Natural killer cell (primary cell): ENCODE measurements at regions not wholly inside any gene's neighbourhood (a gene's known extent, or its start where the extent isn't known, plus 50 kb on each side); places are given as distances from the start of the nearest gene placed in this dataset.

Experiments used
- ATAC-seq, 3 donors: fragments of 150-1000 bp in 2 of 3; fragments of 200-7000 bp in 1 of 3; cut with Tn5 transposase; 1 replicate in 1 of 3; 2 replicates in 2 of 3; pipeline ENCODE4 v1.10.0; 2021; ENCODE audit warnings: mild to moderate bottlenecking in 2 of 3, moderate library complexity in 2 of 3
- DNase-seq, 2 donors: peaks; one replicate each; pipeline versions ENCODE4 v3.0.0 to v3.0.0-alpha.2; 2013 to 2021; ENCODE audit warnings: mixed read lengths in 1 of 2
- H3K27ac ChIP-seq: one replicate; pipeline ENCODE4 v1.5.1; 2013; ENCODE audit warnings: mild to moderate bottlenecking, low read length
- H3K27me3 ChIP-seq: one replicate; pipeline ENCODE4 v1.6.1; 2013; ENCODE audit warnings: low read length; ENCODE audit not compliant: control insufficient read depth, insufficient read depth
- H3K36me3 ChIP-seq: one replicate; pipeline ENCODE4 v1.6.1; 2013; ENCODE audit warnings: low read length; ENCODE audit not compliant: control insufficient read depth, insufficient read depth
- H3K4me1 ChIP-seq: one replicate; pipeline ENCODE4 v1.6.1; 2013; ENCODE audit warnings: low read length; ENCODE audit not compliant: control insufficient read depth, insufficient read depth
- H3K4me3 ChIP-seq: one replicate; pipeline ENCODE4 v1.5.1; 2013; ENCODE audit warnings: low read length
- H3K9me3 ChIP-seq: one replicate; pipeline ENCODE4 v1.6.1; 2013; ENCODE audit warnings: low read length; ENCODE audit not compliant: control insufficient read depth, insufficient read depth
- H3K27ac Mint-ChIP-seq, 2 donors: one replicate each; pipeline ENCODE4 v1.8.0; 2022; ENCODE audit warnings: mild to moderate bottlenecking in 2 of 2, mixed read lengths in 2 of 2, moderate library complexity in 1 of 2
- H3K27me3 Mint-ChIP-seq, 2 donors: one replicate each; pipeline ENCODE4 v1.8.0; 2022; ENCODE audit warnings: low read depth in 2 of 2, mixed read lengths in 2 of 2
- H3K36me3 Mint-ChIP-seq: one replicate; pipeline ENCODE4 v1.8.0; 2022; ENCODE audit warnings: mixed read lengths
- H3K4me1 Mint-ChIP-seq, 2 donors: one replicate each; pipeline ENCODE4 v1.8.0; 2022; ENCODE audit warnings: mixed read lengths in 2 of 2
- H3K4me3 Mint-ChIP-seq: one replicate; pipeline ENCODE4 v1.8.0; 2022; ENCODE audit warnings: mild to moderate bottlenecking, moderate library complexity, mixed read lengths
- H3K9me3 Mint-ChIP-seq, 2 donors: one replicate each; pipeline ENCODE4 v1.8.0; 2022; ENCODE audit warnings: mixed read lengths in 2 of 2
- CTCF ChIP-seq: fragments of 200-600 bp; IDR thresholded peaks from one replicate; pipeline ENCODE4 v1.8.0; 2022; ENCODE audit warnings: antibody characterized with exemption
- WGBS: methylation state at CpG from one replicate; pipeline ENCODE4 v1.1.7; 2013; ENCODE audit warnings: missing lambda C conversion rate; ENCODE audit not compliant: insufficient coverage; 5-methylcytosine and 5-hydroxymethylcytosine counted together
- intact Hi-C: fragments of 100-400 bp; cut with micrococcal nuclease; formaldehyde crosslinking; loops from one replicate; pipeline ENCODE4 v1.14.2; 2022

- Mint-ChIP-seq H3K9me3 (peaks cover 3 to 4% of the 10 kb centered on the region in 2 donors), H3K27ac (no peak overlapping the region), H3K4me1 (no peaks in the 10 kb centered on the region), H3K36me3 (no peaks in the 10 kb centered on the region), H3K4me3 (no peak overlapping the region), H3K27me3 (no peaks in the 10 kb centered on the region)
- no peaks in the 10 kb centered on the region for H3K36me3 ChIP-seq
- no peaks in the 10 kb centered on the region for H3K27me3 ChIP-seq
- no peak overlapping the region for H3K4me3 ChIP-seq
- H3K4me1 ChIP-seq = no peaks in the 10 kb centered on the region
- DNase-seq (no peak), ATAC-seq (no peak)
- WGBS = 88% methylated on average over 12 of the region's 12 CpGs
- intact Hi-C loops = no loop called here
- no peak overlapping the region for H3K27ac ChIP-seq
- H3K9me3 ChIP-seq = no peaks in the 10 kb centered on the region
- no peak for TF ChIP-seq CTCF
These were observed 243.0 kb upstream of the N4BP1 start for GRCh38 chr16:48852951-48853350.

- no peak overlapping the region for H3K4me3 Mint-ChIP-seq
- DNase-seq = no peak
- intact Hi-C loops = no loop called here
- Histone ChIP-seq H3K9me3 (no peaks in the 10 kb centered on the region), H3K4me1 (no peaks in the 10 kb centered on the region), H3K27ac (no peak overlapping the region), H3K4me3 (no peak overlapping the region), H3K36me3 (no peaks in the 10 kb centered on the region), H3K27me3 (no peaks in the 10 kb centered on the region)
- no peak overlapping the region for H3K27ac Mint-ChIP-seq
- H3K4me1 Mint-ChIP-seq = no peaks in the 10 kb centered on the region
- H3K27me3 Mint-ChIP-seq = no peaks in the 10 kb centered on the region
- 85% methylated on average over 5 of the region's 6 CpGs for WGBS
- no peak for TF ChIP-seq CTCF
- no peak for ATAC-seq
- H3K36me3 Mint-ChIP-seq = no peaks in the 10 kb centered on the region
- peaks cover 3 to 4% of the 10 kb centered on the region in 2 donors for H3K9me3 Mint-ChIP-seq
These were observed 242.5 kb upstream of the N4BP1 start for GRCh38 chr16:48852458-48852857.

GRCh38 chr16:48850097-48850770, 240.3 kb upstream of the N4BP1 start:
- WGBS = 73% methylated on average over 5 of the region's 7 CpGs
- Mint-ChIP-seq H3K27ac (no peak overlapping the region), H3K9me3 (peaks cover 0 to 5% of the 10 kb centered on the region in 2 donors), H3K4me1 (no peaks in the 10 kb centered on the region), H3K4me3 (no peak overlapping the region), H3K27me3 (no peaks in the 10 kb centered on the region), H3K36me3 (no peaks in the 10 kb centered on the region)
- H3K4me1 ChIP-seq = no peaks in the 10 kb centered on the region
- intact Hi-C loops = no loop called here
- no peaks in the 10 kb centered on the region for H3K27me3 ChIP-seq
- no peaks in the 10 kb centered on the region for H3K9me3 ChIP-seq
- no peak overlapping the region for H3K27ac ChIP-seq
- no peak overlapping the region for H3K4me3 ChIP-seq
- no peaks in the 10 kb centered on the region for H3K36me3 ChIP-seq
- DNase-seq (no peak), ATAC-seq (no peak)
- TF ChIP-seq CTCF = no peak

GRCh38 chr16:48846277-48846676, 236.3 kb upstream of the N4BP1 start:
- DNase-seq = no peak

More at GRCh38 chr16:48846277-48846676, 236.3 kb upstream of the N4BP1 start:
- WGBS = 70% methylated on average over 1 of the region's 2 CpGs
- H3K36me3 Mint-ChIP-seq = no peaks in the 10 kb centered on the region
- Histone ChIP-seq H3K27me3 (no peaks in the 10 kb centered on the region), H3K9me3 (no peaks in the 10 kb centered on the region), H3K4me3 (no peak overlapping the region), H3K4me1 (no peaks in the 10 kb centered on the region), H3K36me3 (no peaks in the 10 kb centered on the region), H3K27ac (no peak overlapping the region)
- no peak for ATAC-seq
- no peaks in the 10 kb centered on the region for H3K27me3 Mint-ChIP-seq
- intact Hi-C loops = no loop called here
- H3K4me3 Mint-ChIP-seq = no peak overlapping the region
- H3K4me1 Mint-ChIP-seq = no peaks in the 10 kb centered on the region
- H3K27ac Mint-ChIP-seq = no peak overlapping the region
- TF ChIP-seq CTCF = no peak
- H3K9me3 Mint-ChIP-seq = peaks cover 0 to 7% of the 10 kb centered on the region in 2 donors
